ENCODE measurements at regions not wholly inside any gene's neighbourhood (a gene's known extent, or its start where the extent isn't known, plus 50 kb on each side); places are given as distances from the start of the nearest gene placed in this dataset.

DNA sequence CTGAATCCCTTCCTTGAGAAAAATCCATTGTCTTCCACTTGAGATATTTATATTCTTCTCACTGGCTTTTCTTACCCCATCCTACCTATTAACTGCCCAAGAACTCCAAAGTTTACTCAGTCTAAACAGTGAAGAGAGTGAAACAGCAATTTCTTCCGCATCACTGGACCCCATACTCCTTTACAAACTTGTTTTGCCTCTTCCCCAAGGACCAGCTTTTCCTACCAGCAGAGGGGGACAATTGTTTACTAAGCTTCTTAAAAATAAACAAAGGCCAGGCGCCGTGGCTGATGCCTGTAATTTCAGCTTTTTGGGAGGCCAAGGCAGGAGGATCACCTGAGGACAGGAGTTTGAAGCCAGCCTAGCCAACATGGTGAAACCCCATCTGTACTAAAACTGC, 52.0 kb downstream of the LRATD1 start:
- no peak for DNase-seq (ENCODE audit: low read depth)

DNA sequence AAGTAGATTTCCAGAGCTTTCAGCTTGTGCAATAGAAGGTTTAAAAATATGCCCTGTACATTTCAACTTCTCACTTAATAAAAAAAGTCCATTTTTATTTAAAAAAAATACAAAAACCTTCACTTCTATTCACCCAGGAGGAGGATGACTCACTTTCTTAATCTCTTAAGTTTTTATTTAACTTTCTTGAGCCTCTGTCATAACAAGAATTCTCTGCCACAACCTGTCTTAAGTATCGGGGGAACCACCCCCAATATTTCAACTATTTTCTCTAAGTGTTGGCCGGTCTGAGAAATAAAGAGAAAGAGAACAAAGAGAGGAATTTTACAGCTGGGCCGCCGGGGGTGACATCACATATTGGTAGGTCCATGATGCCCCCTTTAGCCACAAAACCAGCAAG, 58.4 kb downstream of the LRATD1 start:
- DNase-seq (ENCODE audit: low read depth): no peak

DNA sequence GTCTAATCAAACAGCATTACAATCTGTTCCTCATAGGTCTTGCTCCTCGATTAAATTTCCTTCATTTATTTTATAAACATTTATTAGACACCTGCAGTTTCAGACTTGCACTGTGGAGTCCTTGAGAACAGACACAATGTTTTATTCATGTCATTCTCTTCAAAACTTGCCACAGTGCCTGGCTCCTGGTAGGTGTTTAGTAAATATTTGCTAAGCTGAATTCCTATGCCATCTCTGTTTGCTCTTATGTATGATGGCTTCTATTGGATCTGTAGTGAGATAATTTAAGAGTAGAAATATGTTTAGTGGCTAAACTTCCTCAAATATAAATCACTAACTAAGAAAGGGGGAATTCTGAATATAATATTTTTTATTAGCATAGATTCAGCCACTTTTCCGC, 61.4 kb downstream of the LRATD1 start:
- no peak for DNase-seq (ENCODE audit: low read depth)

DNA sequence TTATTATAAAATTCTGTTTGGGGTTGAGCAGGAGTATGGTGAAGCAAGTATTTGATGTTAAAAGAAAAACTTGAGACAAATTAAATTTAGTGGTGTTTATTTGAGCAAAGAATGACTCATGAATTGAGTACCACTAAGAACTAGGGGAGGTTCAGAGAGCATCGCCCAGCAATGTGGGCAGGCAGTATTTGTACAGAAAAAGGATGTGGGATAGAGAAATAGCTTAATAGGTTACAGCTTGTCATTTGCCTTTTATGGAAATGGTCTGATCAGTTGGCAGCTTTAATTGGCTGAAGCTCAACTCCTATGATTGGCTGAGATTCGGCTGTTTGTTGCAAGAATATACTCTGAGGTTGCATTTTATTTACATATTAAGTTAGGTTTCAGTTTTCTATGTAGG, 68.2 kb downstream of the LRATD1 start:
- no peak for DNase-seq (ENCODE audit: low read depth)

DNA sequence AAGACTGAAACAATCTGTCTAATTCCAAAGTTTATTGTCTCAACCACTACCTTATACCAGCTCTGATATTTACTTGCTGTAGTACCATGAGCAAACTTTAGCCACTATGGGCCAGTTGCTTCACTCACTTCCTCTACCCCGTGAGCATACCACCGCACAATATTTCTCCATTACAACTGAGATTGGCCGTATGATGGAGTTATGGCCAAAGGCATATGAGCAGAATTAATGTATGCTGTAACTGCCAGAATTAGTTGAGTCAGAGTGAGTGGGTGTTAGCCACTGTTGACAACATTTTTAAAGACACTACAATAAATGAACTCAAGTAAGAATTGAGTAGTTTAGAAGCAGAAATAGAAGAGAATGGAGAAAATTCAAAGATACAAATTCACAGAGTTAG, 69.7 kb downstream of the LRATD1 start:
- DNase-seq (ENCODE audit: low read depth): no peak

DNA sequence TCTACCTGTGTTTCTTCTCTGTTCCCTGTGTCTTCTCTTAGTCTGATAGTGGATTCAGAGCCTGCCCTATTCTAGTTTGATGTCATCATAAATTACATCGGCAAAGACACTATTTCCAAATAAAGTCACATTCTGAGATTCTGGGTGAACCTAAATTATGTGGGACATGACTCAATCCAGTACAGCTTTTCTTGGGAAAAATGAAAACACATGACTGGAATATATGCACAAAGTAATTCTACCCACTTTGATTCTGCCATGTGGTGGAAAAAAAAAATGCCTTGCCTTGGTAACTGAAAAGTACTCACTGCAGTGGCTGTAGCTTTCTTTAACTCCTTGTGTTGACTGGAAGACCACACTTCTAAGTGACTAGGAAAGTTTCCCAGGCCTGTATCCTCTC, 73.7 kb downstream of the LRATD1 start:
- no peak for DNase-seq (ENCODE audit: low read depth)

DNA sequence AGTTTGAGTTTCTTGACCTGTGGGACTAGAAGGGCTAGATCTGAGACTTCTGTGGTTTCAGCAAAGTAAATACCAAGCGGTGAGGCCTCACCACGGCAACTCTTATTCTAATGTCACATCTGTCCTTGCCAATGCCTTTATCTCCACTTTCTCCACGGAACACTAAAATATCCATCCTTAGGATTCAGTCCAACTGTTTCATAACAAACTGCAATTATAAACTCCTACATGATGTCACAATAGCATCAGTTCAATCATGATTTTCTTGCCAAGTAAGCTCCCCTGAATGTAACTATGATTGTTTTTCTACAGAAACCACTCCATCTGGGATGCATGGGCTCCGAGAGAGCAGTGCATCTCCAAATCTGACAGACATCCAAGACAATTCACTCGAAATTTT, 79.6 kb downstream of the LRATD1 start:
- no peak for DNase-seq (ENCODE audit: low read depth)

DNA sequence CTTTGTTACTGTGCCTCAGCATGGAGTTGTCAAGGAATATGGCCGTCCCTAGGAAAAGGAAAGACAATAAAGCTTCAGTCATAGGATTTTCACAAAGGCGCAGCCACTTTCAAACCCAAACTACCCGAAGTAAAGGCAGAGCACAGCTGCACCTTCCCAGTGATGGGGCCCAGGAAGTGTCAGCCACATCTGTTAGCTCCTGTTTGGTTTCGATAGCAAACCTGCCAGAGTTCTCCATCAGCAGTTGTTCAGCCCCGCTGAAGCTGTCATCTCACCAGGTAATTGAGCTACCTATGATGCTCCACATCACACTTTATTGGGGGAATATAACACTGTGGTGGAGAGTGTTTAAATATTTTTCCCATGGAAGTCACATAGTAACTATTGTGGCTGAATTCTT, 80.7 kb downstream of the LRATD1 start:
- DNase-seq (ENCODE audit: low read depth): no peak

DNA sequence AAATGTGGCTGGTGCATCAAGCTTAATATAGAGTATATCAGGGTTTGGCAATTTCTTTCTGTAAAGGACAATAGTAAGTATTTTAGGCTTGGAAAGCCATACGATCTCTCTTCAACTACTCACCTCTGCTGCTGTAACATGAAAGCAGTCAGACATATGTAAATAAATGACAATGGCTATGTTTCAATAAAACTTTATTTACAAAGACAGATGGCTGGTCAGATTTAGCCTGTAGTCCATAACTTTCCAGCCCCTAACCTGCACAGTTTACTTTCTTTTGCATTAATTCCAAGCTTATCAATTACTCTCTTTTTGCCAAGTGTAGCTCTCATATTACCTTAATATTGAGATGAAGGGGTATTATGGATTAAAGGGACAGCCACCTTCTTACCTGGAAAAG, 83.1 kb downstream of the LRATD1 start:
- no peak for DNase-seq (ENCODE audit: low read depth)

DNA sequence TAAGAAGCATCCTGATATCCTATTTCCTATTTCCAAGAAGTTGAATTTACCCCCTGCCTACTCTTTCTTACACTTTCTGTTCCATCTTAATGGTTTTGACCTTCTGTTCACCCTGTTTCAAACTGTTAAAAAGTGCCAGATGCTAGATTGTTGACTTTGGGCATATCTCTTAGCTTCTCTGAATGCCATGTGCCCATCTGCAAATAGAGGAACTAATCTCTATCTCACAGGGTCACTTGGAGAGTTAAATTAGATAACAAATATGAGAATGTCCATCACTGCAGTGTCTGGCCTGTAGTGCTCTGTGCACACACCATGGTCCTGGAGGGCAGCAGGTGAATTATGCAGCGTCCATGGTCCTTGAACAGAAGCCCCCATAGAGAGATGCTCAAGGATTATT, 83.8 kb downstream of the LRATD1 start:
- DNase-seq (ENCODE audit: low read depth): no peak

DNA sequence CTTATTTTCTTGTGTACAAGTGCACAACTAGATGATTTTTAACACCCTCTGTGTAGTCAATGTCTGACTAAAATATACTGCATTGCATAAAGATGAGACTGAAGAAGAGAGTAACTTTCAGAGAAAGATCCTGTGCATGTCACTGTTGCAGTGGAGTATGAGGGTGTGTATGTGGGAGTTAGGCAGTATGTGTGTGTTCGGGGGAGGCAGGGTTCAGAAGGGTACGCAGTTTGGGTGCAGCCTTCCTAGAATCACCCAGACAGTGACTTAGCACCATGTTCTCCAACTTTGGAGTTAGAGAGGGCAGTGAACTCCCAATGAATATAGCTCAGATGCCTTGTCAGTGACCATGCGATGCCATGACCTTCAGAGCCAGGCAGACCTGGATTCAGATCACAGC, 84.6 kb downstream of the LRATD1 start:
- no peak for DNase-seq (ENCODE audit: low read depth)

DNA sequence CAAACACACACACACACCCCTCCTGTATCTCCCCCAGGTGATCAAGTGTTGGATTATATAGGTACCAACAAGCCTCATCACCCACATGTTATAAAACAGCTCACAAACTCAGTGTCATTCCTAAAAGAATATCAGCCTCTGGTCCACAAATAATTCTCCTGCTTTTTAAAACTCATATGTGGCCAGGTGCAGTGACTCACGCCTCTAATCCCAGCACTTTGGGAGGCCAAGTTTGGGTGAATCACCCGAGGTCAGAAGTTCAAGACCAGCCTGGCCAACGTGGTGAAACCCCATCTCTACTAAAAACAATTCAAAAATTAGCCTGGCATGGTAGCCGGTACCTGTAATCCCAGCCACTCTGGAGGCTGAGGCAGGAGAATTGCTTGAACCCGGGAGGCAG, 87.8 kb downstream of the LRATD1 start:
- DNase-seq (ENCODE audit: low read depth): peak; percentile 36

DNA sequence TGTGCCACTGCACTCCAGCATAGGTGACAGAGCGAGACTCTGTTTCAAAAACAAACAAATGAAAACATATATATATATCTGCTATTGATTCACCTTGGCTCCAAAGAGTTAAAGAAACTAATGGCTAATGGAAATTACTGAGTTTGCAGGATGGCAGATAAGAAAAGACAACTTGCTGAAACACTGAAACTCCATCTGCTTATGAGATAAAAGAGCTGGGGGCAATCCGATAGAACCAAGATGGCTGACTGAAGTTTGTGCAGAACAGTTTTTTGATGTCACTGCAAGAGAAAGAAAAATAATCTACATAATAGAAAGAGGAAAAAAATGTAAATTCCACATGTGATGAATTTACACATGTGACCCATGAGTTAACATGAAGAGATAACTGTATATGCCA, 88.2 kb downstream of the LRATD1 start:
- DNase-seq (ENCODE audit: low read depth): no peak

DNA sequence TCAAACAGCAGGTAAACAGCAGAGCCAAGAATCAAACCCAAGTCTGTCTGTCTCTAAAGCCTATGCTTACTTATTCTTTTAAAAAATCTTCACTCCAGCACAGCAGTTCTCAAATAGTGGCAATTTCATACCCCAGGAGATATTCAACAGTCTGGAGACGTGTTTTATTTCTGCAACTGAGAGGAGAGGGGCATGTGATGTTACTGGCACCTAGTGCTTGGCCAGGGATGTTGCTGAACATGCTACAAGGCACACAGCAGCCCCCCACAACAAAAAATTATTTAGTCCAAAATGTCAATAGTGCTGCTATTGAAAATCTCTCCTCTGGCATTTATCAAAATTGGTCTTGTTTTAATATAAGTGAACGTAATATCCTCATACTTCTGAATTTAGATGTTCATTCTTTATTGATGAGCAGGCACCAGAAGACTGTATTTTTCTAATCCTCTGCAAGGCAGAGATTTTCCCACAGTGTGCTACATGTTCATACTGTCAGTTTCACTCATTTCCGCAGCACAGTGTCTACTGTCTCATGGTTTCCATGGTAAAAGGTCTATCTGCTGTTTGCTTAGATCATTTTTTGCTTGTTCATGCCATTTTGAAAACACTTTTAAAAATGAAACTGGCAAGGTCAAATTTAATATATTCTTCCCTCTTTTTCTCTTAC, 90.5 kb downstream of the LRATD1 start:
- no peak for DNase-seq (ENCODE audit: low read depth)

DNA sequence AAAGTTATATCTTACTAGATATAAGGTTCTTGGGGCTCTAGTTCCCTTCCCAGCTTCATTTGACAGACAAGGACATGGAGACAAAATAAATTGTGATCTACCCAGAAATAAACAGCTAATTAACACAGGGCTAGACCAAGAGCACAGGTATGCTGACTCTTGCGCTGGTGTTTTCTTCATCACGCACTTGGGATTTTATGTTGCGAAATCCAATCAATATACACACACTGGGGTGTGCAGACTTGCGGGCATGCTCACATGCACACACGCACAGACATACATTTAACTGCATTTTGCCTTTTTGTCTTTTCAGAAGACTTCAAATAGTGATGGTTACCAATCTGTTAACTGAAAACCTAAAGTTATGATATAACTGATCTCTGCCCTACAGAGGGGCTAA, 91.2 kb downstream of the LRATD1 start:
- DNase-seq (ENCODE audit: low read depth): no peak

DNA sequence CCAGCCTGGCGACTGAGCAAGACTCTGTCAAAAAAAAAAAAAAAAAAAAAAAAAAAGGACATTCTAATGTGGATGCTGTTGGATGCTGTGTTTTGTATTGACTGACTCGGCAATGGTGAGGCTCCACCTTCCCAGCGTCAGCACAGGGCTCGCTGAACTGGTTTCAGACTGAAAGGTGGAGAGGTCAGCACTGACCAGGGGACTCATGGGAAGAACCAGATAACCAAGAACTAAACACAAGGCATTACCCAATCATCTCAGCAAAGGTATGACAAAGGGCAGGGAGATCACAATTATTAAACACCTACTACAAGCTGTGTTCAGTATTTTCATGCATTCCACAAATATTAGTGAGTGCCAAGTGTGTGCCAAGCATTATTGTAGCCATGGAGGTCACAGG, 103.2 kb downstream of the LRATD1 start:
- DNase-seq (ENCODE audit: low read depth): no peak

DNA sequence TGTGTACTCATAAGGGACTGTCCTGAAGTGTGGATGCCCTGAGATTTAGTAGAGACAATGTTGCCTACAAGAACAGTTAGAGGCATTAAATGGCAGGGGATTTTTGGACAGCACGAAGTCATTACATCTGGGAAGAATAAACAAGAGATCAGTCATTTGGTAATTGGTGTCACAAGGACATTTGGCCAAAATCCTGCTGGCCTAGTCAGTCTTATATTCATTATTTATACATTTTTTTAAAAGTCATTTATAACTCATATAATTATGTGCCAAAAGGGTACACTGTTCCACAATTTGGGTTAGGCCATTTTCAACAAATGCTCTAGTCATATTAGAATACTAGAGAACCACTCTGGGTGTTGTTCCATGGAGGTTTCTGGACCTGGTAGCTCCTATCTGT, 104.7 kb downstream of the LRATD1 start:
- DNase-seq (ENCODE audit: low read depth): no peak

DNA sequence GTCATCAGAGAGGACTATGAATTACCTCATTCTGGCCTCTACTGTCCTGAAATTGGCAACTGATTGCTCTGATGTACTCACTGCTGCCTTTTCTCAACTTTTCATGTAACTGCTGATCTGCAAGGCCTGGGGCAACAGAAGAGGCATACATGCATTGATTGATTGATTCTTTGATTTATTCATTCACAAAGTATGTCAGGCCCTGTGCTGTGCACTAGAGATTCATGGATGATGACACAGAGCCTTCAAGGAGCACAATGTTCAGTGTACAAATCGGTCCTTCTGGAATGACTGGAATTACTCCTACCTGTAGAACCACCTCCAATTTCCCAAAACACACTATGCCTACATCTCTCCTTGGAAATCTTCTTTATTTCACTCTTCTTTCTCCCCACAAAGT, 111.3 kb downstream of the LRATD1 start:
- no peak for DNase-seq (ENCODE audit: low read depth)

DNA sequence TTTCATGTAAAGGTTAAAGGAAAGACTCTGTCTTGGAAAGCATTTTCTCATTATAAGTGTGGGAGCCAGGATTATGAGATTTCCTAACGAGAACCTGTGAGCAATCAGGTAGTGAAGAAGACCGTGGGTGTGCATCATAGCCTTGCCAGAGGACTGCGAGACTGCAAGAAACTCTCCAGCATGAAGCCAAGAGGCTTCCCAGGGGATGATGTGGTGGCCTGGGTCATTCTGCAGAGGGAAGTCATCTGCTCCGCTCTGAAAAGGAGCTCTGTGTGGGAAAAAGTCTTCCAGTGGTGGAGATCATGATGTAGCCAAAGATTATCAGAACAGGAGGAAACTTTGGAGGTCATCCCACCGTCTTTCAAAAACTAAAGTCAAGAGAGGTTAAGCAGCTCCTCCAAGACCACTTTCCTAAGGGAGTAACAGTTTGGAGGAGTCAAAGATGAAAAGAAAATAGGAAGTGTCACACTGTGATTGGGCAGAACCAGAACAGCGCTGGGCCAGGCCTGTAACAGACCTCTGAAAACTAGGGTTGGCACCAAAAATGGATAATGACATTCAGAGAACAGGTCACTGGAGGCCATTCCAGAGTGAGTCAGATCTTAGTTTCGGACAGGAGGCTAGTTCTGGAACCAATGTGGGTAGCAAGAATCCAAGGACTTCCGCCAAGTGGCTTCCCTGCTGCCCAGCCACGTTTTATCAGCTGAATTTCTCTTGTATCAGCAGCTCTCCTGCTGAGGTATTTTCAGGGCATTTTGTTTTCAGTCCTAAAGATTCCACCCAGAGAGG, 113.0 kb downstream of the LRATD1 start:
- DNase-seq (ENCODE audit: low read depth): peak; percentile 62

DNA sequence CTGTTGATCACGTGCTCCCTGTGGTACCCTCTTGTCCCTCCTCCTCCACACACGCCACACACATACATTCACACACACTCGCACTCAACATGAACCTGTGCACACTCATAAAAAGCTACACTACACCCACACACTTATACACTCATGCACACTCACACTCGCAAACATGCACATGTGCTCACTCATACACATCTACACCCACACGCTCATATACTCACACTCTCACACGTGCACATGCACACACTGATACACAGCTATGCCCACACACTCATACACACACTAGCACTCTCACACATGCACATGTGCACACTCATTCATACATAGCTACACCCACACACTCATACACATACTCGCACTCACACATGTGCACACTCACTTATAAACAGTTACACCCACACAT, 113.6 kb downstream of the LRATD1 start:
- DNase-seq (ENCODE audit: low read depth): no peak

DNA sequence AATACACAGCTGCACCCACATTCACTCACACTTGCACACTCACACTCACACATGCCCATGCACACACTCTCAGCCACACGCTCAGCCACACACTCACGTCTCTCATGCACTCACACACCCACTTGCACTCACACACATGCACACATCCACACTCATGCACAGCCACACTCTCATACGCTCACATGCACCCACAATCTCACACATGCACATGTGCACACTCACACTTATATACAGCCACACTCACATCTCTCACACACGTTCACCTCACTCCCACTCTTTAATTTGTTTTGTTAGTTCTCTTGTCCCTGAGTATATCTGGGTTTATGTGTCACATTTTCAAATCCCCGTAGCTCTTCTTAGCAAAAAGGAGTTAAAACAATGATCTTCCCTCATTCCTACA, 114.9 kb downstream of the LRATD1 start:
- no peak for DNase-seq (ENCODE audit: low read depth)

DNA sequence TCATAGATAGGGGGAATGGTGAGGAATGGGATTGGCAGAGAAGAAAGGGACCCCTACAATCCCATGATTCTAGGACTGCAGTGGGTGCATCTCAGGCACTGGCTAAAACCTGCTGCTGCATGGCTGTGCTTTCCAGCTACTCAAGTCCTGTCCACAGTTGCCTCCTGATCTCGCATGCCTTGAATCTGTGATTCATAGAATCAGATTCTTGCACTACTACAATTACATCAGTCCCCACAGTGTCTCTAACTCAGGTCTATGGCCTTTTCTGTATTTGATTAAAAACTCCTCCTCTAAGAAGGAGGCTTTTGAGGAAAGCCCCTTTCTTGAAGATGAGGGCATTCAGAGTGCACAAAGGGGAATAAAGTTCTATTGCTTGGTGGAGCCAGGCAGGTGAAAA, 117.4 kb downstream of the LRATD1 start:
- peak; percentile 34 for DNase-seq (ENCODE audit: low read depth)

DNA sequence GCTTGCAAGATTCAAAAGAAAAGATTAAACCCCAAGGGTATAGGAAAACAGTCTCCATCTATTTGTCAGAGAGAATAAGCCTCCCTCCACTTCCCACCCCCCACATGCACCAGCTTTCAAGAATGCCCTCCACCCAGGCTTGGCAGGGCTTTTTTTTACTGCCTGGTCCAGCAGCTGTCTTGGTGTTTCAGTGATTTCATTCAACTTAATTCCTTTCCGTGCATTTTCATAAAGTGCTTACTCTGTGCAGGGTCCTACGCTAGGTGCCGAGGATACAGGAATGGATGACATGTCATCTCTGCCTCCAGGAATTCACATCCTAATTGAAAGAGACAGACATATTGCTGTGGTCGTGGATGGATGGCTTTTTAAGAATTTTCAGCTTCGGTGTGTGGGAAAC, 117.9 kb downstream of the LRATD1 start:
- peak; percentile 25 for DNase-seq (ENCODE audit: low read depth)

All from myocyte (in vitro differentiated cells).